Endothelial cell of umbilical vein (primary cell): ENCODE measurements at regions not wholly inside any gene's neighbourhood (a gene's known extent, or its start where the extent isn't known, plus 50 kb on each side); places are given as distances from the start of the nearest gene placed in this dataset.

ENCODE experiments used
- BruUV-seq: library from RNA; stranded (reverse); fragments of 400-500 nt; replicated peaks from 2 replicates; lab custom pipeline; 2021; lab: Mats Ljungman, UMichigan
- CTCF ChIA-PET: fragments of 300-600, 350-600 bp; sonication (Branson Sonifier 250); formaldehyde crosslinking; loops from one replicate; lab custom pipeline; 2021; ENCODE audit warnings: antibody characterized with exemption, inconsistent platforms; lab: Charles Lee
- POLR2A ChIA-PET: fragments of 300-600, 350-600 bp; sonication (Branson Sonifier 250); formaldehyde crosslinking; loops from one replicate; lab custom pipeline; 2021; ENCODE audit warnings: antibody characterized with exemption, inconsistent platforms; lab: Charles Lee
- DNase-seq: peaks from one replicate; pipeline ENCODE4 v3.0.0-alpha.2; 2011; ENCODE audit warnings: low read depth, low spot score
- FAIRE-seq: peaks from 2 replicates; lab custom pipeline; 2011; peaks lifted over from hg19 to GRCh38; lab: Jason Lieb, UNC
- H2AFZ ChIP-seq: 2 replicates; pipeline ENCODE4 v1.6.0; 2012; ENCODE audit warnings: low read depth, low read length, control low read depth, inconsistent platforms
- H3K27ac ChIP-seq: 2 replicates; pipeline ENCODE4 v1.5.1; 2011; ENCODE audit warnings: low read depth, mild to moderate bottlenecking, control low read depth, low read length, moderate library complexity; ENCODE audit not compliant: insufficient read depth
- H3K27me3 ChIP-seq, 2 experiments: 2 replicates each; pipeline versions ENCODE4 v1.6.0 to v1.6.1; 2011; ENCODE audit warnings: low read length in 2 of 2, mixed read lengths in 1 of 2; ENCODE audit not compliant: control insufficient read depth in 2 of 2, insufficient read depth in 2 of 2
- H3K36me3 ChIP-seq, 2 experiments: 2 replicates in 1 of 2; 3 replicates in 1 of 2; pipeline ENCODE4 v1.5.1; 2011; ENCODE audit warnings: low read length in 2 of 2, mild to moderate bottlenecking in 1 of 2, moderate library complexity in 1 of 2; ENCODE audit not compliant: control insufficient read depth in 2 of 2, insufficient read depth in 2 of 2; ENCODE audit errors: extremely low read depth in 1 of 2
- H3K4me1 ChIP-seq: 3 replicates; pipeline ENCODE4 v1.5.1; 2011; ENCODE audit warnings: mild to moderate bottlenecking, low read length; ENCODE audit not compliant: control insufficient read depth, insufficient read depth; ENCODE audit errors: extremely low read depth
- H3K4me2 ChIP-seq: 2 replicates; pipeline ENCODE4 v1.6.1; 2011; ENCODE audit warnings: low read length, control low read depth, mixed read lengths; ENCODE audit not compliant: insufficient read depth
- H3K4me3 ChIP-seq, 3 experiments: fragments of 200-600 bp in 1 of 3; sonication (generic), shearing (Covaris generic) in 1 of 3; replicated peaks in 1 of 3; 2 replicates each; pipeline ENCODE4 v1.5.1; 2011 to 2016; ENCODE audit warnings: control low read depth in 3 of 3, low read length in 3 of 3, mild to moderate bottlenecking in 2 of 3, inconsistent platforms in 1 of 3, low read depth in 1 of 3, moderate library complexity in 1 of 3; ENCODE audit not compliant: insufficient read depth in 1 of 3
- H3K79me2 ChIP-seq: 2 replicates; pipeline ENCODE4 v1.6.0; 2012; ENCODE audit warnings: low read length, inconsistent platforms; ENCODE audit not compliant: control insufficient read depth, insufficient read depth
- H3K9ac ChIP-seq: replicated peaks from 2 replicates; pipeline ENCODE3; 2011; ENCODE audit warnings: low read length, control low read depth; ENCODE audit not compliant: insufficient read depth; ENCODE audit errors: extremely low read depth
- H3K9me1 ChIP-seq: replicated peaks from 3 replicates; pipeline ENCODE4 v1.6.0; 2011; ENCODE audit warnings: mild to moderate bottlenecking, low read length; ENCODE audit not compliant: control insufficient read depth, insufficient read depth; ENCODE audit errors: extremely low read depth
- H3K9me3 ChIP-seq: replicated peaks from 2 replicates; pipeline ENCODE4 v1.5.1; 2012; ENCODE audit warnings: low read length, inconsistent platforms; ENCODE audit not compliant: control insufficient read depth, insufficient read depth
- H4K20me1 ChIP-seq: replicated peaks from 2 replicates; pipeline ENCODE3; 2011; ENCODE audit warnings: mild to moderate bottlenecking, low read length; ENCODE audit not compliant: control insufficient read depth, insufficient read depth; ENCODE audit errors: extremely low read depth
- CTCF ChIP-seq, 2 donors: IDR thresholded peaks; 1 replicate in 1 of 2; 2 replicates in 1 of 2; pipeline ENCODE4 v1.5.1; 2011; ENCODE audit warnings: low read length in 2 of 2, mild to moderate bottlenecking in 2 of 2, moderate library complexity in 2 of 2, control low read depth in 1 of 2, inconsistent platforms in 1 of 2, low read depth in 1 of 2; ENCODE audit not compliant: insufficient read depth in 1 of 2; ENCODE audit errors: extremely low read depth in 1 of 2
- EZH2 ChIP-seq: IDR thresholded peaks from 2 replicates; pipeline ENCODE4 v1.6.1; 2012; ENCODE audit warnings: borderline replicate concordance, low read depth, mild to moderate bottlenecking, moderate library complexity, low read length, inconsistent platforms; ENCODE audit not compliant: severe bottlenecking
- FOS ChIP-seq: IDR thresholded peaks from 2 replicates; pipeline ENCODE4 v1.6.1; 2011; ENCODE audit warnings: mild to moderate bottlenecking, low read length, moderate library complexity, borderline replicate concordance; ENCODE audit not compliant: insufficient read depth
- GATA2 ChIP-seq: IDR thresholded peaks from 2 replicates; pipeline ENCODE4 v1.7.0; 2011; ENCODE audit warnings: low read depth, mild to moderate bottlenecking, moderate library complexity, mixed read lengths, low read length; ENCODE audit not compliant: insufficient read length, insufficient read depth
- JUN ChIP-seq: IDR thresholded peaks from 2 replicates; pipeline ENCODE4 v1.6.1; 2011; ENCODE audit warnings: borderline replicate concordance, low read depth; ENCODE audit not compliant: insufficient read length, insufficient read depth
- MYC ChIP-seq: IDR thresholded peaks from one replicate; pipeline ENCODE4 v1.6.1; 2011; ENCODE audit warnings: mild to moderate bottlenecking, low read depth, low read length
- POLR2A ChIP-seq: IDR thresholded peaks from 2 replicates; pipeline ENCODE4 v1.6.1; 2012; ENCODE audit warnings: low read depth, mild to moderate bottlenecking, control low read depth, low read length
- POLR2AphosphoS5 ChIP-seq: IDR thresholded peaks from 2 replicates; pipeline ENCODE4 v1.6.1; 2012; ENCODE audit warnings: low read depth, mild to moderate bottlenecking, control low read depth, low read length, moderate library complexity; ENCODE audit not compliant: insufficient read depth
- dilution Hi-C: fragments of 300-500 bp; cut with MboI; formaldehyde crosslinking; loops from one replicate; pipeline ENCODE4 v1.15.0; 2019; ENCODE audit warnings: low sequenced_read_pairs; ENCODE audit not compliant: extremely low pct_ligation_motif_present
- intact Hi-C: fragments of 100-400 bp; cut with micrococcal nuclease; formaldehyde crosslinking; loops from one replicate; pipeline ENCODE4 v1.10.0; 2022
- TF ChIP-seq, protein P1 (sequence below): IDR thresholded peaks from 2 replicates; pipeline ENCODE4 v1.6.1; 2011; ENCODE audit not compliant: insufficient read depth, insufficient read length

DNA sequence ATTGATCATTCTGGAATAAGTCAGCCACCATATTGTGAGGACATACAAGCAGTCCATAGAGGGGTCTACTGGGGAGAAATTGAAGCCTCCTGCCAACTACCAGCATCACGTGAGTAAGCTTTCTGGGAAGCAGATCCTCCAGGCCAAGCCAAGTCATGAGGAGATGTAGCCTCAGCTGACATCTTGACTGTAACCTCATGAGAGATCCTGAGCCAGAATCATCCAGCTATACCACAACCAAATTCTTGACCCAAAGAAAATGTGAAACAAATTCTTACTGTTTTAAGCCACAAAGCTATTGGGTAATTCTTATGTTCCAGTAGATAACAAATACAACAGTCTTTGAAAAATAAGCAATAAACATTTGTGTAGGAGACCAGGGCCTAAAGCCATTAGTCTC is 479.4 kb upstream of the DCN start:
- Histone ChIP-seq H3K9ac (no peak overlapping the region), H3K4me2 (no peak overlapping the region), H4K20me1 (no peaks in the 10 kb centered on the region), H3K4me1 (peaks cover 6% of the 10 kb centered on the region), H2AFZ (no peak overlapping the region), H3K9me3 (no peaks in the 10 kb centered on the region), H3K9me1 (no peaks in the 10 kb centered on the region), H3K36me3 (no peaks in the 10 kb centered on the region), H3K4me3 (no peak overlapping the region), H3K27me3 (no peaks in the 10 kb centered on the region), H3K27ac (no peak overlapping the region), H3K79me2 (no peaks in the 10 kb centered on the region)
- FAIRE-seq (no peak), DNase-seq (no peak)
- TF ChIP-seq EZH2 (no peak), CTCF (IDR thresholded peaks at IDR 0.05; ENCODE audit: extremely low read depth in 1 of 2, insufficient read depth in 1 of 2, low read depth in 1 of 2, low read length in 2 of 2) (no peak), MYC (no peak), JUN (no peak), POLR2A (no peak), FOS (no peak), GATA2 (no peak), POLR2AphosphoS5 (no peak)
- TF ChIP-seq, protein P1, sequence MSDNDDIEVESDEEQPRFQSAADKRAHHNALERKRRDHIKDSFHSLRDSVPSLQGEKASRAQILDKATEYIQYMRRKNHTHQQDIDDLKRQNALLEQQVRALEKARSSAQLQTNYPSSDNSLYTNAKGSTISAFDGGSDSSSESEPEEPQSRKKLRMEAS = no peak
- intact Hi-C loops (no loop called here), dilution Hi-C loops (no loop called here)
- ChIA-PET CTCF (interaction anchor here (1.3 kb wide), 1 partner anchor 28 kb away, joined by 3 read pairs; no protein-coding TSS in a partner anchor), POLR2A (no interaction called here)
- BruUV-seq = no TSS peak
